ENCODE measurements at regions not wholly inside any gene's neighbourhood (a gene's known extent, or its start where the extent isn't known, plus 50 kb on each side); places are given as distances from the start of the nearest gene placed in this dataset.

- DNase-seq = no peak
Observed at GRCh38 chr6:105600336-105601260, 197.7 kb upstream of the PREP start.

DNA sequence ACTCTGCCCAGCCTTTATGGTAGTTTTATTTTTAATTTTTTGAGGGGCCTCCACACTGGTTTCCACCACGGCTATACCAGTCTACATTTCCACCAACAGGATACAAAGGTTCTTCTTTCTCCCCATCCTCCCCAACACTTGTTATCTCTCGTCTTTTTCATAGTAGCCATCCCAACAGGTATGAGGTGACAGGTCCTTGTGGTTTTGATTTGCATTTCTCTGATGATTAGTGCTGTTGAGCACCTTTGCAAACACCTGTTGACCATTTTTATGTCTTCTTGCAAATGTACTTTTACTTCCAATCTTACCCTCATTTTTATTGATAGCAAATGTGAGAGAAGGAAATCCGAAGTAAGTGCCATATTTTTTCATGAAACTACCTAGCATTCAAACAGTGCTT is 195.4 kb upstream of the PREP start:
- no peak for DNase-seq

DNA sequence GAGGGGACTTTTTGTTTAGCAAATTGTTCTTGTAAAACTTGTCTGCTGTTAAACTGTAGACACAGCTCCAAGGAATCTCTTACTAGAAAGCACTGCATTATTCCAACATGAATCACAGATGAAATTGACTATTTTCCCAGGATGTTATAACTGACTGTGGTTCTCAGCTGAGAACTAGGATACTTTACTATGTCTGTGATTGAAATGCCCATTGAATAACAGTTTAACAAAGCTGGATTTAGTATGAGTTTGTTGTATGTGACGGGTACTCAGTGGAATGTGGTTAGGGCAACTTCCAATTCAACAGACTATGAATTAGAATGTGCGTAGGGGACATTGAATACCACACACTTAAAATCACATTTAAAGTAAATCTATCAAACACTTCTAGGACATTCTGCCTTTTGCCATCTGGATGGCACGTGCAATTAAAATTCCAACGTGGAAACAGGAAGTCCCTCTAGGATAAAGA is 193.4 kb upstream of the PREP start:
- no peak for DNase-seq

GRCh38 chr6:105595829-105596228 is 192.9 kb upstream of the PREP start:
- no peak for DNase-seq

DNA sequence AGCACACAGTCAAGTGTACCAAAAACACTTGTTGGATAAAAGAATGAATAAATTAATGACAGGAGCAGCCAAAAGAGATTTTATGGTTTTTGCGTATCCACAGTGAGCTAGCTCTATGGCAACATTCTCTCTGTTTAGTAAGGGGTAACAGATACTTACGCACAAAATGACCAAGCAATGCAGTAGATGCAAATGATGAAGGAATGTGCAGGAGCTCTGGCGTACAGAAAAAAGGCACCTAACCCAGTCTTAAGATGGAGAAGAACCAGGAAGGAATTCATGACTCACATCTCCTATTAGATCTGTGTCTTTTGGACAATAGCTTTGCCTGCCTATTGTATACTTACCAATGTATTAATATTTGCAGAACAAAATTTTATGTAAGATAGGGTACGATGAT is 191.9 kb upstream of the PREP start:
- DNase-seq = no peak

DNA sequence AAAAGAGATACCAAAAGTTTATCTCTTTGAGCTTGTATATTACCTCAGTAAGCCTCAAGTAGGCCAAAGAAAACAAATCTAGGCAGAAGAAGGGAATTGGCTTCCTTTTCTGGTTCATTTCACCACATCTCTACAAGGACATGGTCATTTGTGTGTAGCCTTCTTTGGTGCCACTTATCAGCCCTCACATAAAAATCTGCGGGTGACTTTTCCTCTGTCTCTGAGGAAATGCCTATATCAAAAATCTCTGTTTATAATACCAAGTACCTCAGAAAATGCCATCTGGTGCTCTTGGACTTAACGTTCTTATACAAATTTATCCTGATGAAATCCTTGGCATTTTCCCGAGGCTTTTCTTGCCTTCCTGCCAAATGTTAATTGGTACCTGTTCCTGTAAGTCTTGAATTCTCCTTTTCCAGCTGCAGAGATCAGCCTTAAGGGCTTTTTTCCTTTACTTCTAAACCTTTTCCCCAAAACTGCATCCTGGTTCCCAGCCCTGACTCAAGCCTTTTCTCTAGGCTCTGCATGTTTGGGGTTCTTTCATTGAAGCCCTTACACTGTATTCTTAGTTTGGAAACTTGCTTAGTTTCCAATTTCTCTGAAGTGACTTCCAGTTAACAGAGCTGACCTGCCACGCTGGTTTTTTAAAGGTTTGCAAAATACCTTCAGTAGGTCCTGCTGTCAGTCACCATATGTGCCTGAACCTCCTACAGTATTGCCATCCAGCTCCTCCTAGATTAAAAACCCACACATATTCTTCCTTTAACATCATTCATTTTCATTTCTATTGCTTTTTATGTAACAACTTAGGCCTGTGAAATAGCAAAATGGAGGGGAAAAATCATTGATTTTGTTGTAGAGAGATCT is 191.2 kb upstream of the PREP start:
- no peak for DNase-seq

DNA sequence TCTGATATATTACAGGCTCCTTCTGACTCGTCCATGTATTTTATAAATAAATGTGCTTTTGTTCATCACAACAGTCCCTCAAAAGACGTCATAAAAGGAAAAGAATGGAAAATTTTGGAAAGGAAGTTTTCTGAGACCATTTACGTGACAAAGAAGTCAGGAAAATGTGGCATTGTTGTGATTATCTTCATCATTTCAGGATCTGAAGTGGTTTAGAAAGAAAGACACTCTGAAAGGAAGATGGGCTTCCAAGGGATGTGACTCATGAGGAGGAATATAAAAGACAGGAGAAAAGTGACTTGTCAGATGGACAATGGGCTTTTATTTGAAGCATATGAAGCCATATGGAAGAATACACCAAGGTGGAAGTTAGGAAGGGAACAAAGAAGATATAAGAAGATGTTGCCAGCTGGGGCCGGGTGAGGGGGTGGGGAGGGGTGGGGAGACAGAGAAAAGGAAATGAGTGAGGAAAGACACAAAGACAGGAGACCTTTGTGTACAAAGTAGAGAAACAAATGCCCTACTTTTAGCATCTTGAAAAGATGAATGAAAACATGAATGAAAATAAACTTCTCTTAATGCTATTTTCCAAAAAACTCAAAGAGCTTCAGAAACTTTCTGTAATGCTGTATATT is 190.3 kb upstream of the PREP start:
- DNase-seq = no peak

DNA sequence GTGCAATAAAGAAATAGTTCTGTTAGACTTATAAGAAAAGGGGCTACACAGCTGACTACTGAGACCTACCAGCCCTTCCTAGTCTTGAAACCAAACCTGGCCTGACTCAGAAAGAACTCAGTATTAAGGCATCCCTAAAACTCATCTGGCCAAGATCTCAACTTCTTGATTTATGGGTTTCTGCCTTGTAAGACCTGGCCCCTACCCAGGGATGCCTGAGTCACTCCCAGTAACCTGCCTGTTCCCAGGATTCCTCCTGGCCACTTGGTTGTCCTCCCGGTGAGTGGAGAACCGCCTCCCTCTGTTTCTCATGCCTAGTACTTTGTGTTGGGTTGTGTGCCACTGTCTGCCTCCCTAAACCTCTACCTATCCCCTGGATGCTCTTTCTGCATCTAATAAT is 189.4 kb upstream of the PREP start:
- no peak for DNase-seq

DNA sequence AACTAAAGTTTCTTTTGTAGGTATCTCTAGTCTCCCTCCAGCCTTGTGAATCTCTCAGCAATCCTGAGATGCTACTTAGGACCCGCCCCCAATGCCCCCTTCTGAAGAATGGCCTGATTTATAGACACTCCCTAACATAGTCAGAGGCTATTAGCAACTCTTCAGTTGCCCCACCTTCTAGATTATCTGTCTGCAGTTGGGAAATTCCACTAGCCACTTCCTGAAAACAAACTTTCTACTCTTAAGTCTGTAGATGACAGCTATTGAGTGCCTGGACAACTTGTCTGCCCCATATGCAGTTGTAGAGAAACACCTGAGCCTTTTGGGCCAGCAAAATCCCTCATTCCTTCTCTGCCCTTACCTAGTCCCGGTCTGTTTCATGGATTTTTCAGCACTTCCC is 188.2 kb upstream of the PREP start:
- no peak for DNase-seq

DNA sequence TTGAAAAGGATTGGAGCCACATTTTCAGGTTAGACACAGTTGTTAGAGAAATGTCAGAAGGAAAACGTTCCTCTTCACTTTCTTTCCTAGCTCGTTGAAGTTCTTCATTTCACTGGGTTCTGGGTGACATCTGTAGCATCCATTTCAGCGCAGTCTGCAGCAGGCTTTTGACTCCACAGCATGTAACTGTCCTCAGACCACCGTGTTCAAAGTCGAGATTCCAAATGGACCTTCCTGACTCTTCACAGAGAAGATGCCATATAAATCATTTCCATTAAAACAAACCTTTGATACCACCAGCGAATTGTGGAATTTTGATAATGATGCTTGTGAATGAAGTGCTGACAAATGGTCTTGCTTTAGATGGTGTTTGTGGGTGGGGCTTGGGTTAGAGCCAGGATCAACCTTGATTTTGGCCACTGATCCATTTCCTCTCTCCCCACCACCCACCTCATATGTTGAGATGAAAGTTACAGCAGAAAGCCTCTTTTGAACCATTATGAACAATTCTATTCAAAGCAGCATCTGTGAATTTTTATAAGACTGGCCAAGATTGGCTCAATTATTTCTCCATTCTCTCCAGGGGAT is 185.3 kb upstream of the PREP start:
- DNase-seq = no peak

GRCh38 chr6:105587349-105588122 is 184.7 kb upstream of the PREP start:
- peak; percentile 46 for DNase-seq

- no peak for DNase-seq
Observed at GRCh38 chr6:105578179-105578707, 175.4 kb upstream of the PREP start.

DNA sequence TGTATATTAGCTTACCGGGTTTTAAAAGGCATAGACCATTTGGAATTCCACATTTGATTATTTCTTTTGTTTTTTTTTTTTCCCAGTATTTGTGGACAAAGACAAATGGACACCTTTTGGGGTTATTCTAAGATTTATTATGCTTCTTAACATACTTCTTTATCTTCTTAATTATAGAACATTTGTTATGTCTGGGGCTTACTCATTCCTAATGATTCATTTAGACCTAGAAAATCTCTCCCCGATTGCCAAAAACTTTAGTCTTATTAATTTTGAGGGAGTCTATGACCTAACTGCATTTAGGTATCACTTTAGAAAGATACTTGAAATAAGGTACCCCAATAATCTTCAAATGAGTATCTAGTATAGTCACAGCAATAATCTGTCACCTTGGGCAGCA is 170.7 kb upstream of the PREP start:
- DNase-seq = no peak

DNA sequence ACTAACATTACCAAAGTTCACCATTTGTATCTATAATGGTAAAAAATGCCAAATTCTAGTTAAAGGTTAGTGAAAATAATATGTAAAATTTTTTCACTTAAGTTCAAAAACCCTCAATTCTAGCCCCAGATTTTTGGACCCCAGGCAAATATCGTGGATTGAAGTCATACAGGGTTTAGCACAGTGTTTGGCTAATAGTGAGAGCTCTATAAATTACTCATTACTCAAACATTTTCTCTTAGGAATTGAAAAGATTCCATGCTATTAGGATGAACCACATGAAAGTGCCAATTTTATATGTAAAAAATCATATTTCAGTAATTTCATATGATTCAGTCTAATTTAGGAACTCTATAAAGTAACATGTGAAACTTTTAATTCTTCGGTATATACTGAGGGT is 170.3 kb upstream of the PREP start:
- DNase-seq = no peak

DNA sequence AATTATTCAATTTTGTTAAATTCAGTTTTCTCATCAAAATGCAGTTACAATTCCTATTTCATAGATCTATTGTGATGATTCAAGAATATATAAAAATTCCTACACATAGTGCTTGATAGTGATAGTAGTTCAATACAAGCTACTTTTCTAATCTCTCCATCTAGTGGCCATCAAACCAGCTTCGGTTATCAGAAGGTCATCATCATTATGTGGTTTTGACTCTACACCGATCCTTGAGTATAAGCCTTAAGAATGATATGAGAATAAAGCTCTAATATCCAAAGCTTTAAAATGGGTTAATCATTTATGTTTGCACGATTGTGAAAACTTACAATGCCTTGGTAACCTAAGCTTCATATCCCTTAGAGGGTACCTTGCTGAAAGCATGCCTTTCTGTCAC is 167.5 kb upstream of the PREP start:
- no peak for DNase-seq

GRCh38 chr6:105569706-105570105 is 166.8 kb upstream of the PREP start:
- DNase-seq = no peak

DNA sequence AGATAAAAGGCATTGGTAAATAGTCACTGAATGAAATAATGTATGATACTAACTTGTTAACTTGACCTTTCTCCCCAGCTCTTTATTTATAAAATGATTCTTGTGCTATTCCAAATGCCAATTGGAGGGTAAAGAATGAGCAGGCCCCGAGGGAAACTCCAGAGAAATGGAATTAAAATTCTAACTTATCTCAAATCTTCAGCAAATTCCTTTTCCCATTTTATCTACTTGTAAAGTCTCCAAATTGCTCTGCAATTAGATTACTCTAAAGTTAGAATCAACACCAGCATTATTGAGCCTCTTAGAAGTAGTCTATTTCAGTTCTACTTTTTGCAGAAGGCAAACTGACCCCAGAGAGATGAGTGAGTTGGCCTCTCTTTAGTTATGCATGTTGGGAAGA is 165.9 kb upstream of the PREP start:
- DNase-seq = no peak

- DNase-seq = no peak
Observed at GRCh38 chr6:105568142-105568541, 165.3 kb upstream of the PREP start.

DNA sequence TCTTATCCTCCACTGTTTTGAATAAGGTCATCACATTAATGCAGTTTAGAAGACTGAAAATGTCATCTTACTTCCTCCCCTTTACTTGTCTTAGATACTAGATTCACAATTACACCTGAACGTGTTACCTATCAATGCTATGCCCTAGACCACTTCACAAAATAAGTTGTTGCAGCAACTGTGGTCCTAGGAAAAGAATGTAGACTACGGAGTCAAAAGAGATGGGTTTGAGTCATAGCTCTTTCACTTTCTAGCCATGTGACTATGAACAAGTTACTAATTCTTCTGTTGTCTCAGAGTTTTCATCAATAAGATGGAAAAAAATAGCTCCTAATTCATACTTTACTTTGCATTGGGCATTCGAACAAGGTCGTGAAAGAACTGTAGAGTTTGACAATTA is 164.3 kb upstream of the PREP start:
- no peak for DNase-seq

DNA sequence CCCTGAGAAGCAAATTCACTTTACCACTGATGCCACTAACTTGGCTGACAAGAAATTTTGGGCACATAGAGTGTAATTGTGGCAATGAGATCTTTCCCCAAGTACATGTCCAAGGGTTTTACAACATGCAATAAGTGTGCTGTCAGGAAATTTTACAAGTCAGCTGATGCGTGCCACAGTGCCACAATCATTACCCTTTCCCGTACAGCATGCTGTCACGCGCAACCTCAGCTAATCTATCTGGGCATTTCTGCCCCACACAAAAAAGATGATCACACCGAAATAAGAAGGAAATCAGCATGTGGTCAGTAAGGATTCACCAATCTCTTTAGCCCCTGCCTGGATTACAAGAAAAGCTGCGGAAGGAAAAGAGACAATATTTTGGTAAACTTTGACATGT is 163.6 kb upstream of the PREP start:
- DNase-seq = no peak

GRCh38 chr6:105564121-105564902 is 161.4 kb upstream of the PREP start:
- no peak for DNase-seq

Measured in CD4-positive, alpha-beta T cell treated with Interleukin-6 for 4 hours (primary cell).